Ascending aorta (tissue), 2 donors: ENCODE measurements at regions not wholly inside any gene's neighbourhood (a gene's known extent, or its start where the extent isn't known, plus 50 kb on each side); places are given as distances from the start of the nearest gene placed in this dataset.

Experiments
- DNase-seq, 2 donors: peaks; one replicate each; pipeline ENCODE4 v3.0.0-alpha.2; 2019; ENCODE audit warnings: low spot score in 2 of 2
- H3K27ac ChIP-seq, 2 donors: fragments of 200-600 bp; sonication (generic); one replicate each; pipeline ENCODE4 v1.5.1; 2016 to 2017; ENCODE audit warnings: mild to moderate bottlenecking in 1 of 2
- H3K27me3 ChIP-seq: fragments of 200-600 bp; sonication (generic); one replicate; pipeline ENCODE4 v1.5.1; 2017
- H3K36me3 ChIP-seq, 2 donors: fragments of 200-600 bp; sonication (generic); one replicate each; pipeline ENCODE4 v1.5.1; 2016
- H3K4me1 ChIP-seq, 2 donors: fragments of 200-600 bp; sonication (generic); one replicate each; pipeline ENCODE4 v1.5.1; 2016 to 2017; ENCODE audit warnings: mild to moderate bottlenecking in 1 of 2
- H3K4me3 ChIP-seq, 2 donors: fragments of 200-600 bp; sonication (generic); one replicate each; pipeline ENCODE4 v1.5.1; 2016 to 2017; ENCODE audit warnings: mild to moderate bottlenecking in 1 of 2
- H3K9me3 ChIP-seq, 2 donors: fragments of 200-600 bp; sonication (generic); one replicate each; pipeline ENCODE4 v1.5.1; 2016
- intact Hi-C: fragments of 100-400 bp; cut with DNase I; formaldehyde crosslinking; loops from one replicate; pipeline ENCODE4 v1.15.1; 2023
- TF ChIP-seq, protein P1 (sequence below), 3 experiments: fragments of 200-600 bp in 2 of 3; fragments of 450-650 bp in 1 of 3; sonication (generic) in 2 of 3; IDR thresholded peaks; one replicate each; pipeline ENCODE4 v1.5.1; 2016 to 2019; ENCODE audit warnings: antibody characterized with exemption in 3 of 3, mild to moderate bottlenecking in 1 of 3, moderate library complexity in 1 of 3

DNA sequence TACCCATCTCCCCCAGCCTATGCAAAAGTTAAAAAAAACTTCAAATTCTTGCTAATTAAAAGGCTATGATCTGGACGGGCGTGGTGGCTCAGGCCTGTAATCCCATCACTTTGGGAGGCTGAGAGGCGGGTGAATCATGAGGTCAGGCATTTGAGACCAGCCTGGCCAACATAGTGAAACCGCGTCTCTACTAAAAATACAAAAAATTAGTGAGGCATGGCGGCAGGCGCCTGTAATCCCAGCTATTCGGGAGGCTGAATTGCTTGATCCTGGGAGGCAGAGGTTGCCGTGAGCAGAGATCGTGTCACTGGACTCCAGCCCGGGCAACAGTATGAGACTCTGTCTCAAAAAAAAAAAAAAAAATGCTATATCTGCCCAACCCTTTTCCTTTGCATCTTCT, 925.4 kb downstream of the GALC start:
- H3K27ac ChIP-seq, result no peak overlapping the region
- no peaks in the 10 kb centered on the region for H3K9me3 ChIP-seq
- TF ChIP-seq, protein P1, sequence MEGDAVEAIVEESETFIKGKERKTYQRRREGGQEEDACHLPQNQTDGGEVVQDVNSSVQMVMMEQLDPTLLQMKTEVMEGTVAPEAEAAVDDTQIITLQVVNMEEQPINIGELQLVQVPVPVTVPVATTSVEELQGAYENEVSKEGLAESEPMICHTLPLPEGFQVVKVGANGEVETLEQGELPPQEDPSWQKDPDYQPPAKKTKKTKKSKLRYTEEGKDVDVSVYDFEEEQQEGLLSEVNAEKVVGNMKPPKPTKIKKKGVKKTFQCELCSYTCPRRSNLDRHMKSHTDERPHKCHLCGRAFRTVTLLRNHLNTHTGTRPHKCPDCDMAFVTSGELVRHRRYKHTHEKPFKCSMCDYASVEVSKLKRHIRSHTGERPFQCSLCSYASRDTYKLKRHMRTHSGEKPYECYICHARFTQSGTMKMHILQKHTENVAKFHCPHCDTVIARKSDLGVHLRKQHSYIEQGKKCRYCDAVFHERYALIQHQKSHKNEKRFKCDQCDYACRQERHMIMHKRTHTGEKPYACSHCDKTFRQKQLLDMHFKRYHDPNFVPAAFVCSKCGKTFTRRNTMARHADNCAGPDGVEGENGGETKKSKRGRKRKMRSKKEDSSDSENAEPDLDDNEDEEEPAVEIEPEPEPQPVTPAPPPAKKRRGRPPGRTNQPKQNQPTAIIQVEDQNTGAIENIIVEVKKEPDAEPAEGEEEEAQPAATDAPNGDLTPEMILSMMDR (IDR thresholded peaks at IDR 0.05), result no peak
- DNase-seq, result no peak
- no peaks in the 10 kb centered on the region for H3K27me3 ChIP-seq
- H3K4me1 ChIP-seq, result no peaks in the 10 kb centered on the region
- no peaks in the 10 kb centered on the region for H3K36me3 ChIP-seq
- intact Hi-C loops, result no loop called here
- no peak overlapping the region for H3K4me3 ChIP-seq

DNA sequence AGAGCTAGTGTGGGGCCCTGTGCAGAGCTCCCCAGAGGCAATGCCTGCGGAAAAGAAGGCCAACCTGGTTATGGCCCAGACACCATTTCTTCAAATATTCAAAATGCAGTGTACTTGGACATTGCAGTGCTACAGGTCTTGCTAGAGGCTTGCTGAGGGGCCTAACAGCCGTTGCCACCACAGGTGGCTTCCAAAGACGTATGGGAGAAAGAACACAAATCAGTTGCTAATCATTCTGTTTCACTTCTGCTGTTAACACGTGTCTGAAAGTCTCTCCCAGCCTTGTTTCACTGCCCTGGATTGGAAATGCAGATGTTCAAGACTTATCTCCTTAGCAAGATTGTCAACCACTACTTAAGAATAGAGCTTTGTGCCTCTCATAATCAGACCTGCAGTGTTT, 925.9 kb downstream of the GALC start:
- H3K27ac ChIP-seq, result no peak overlapping the region
- no peaks in the 10 kb centered on the region for H3K36me3 ChIP-seq
- H3K27me3 ChIP-seq, result no peaks in the 10 kb centered on the region
- intact Hi-C loops, result no loop called here
- no peaks in the 10 kb centered on the region for H3K4me1 ChIP-seq
- no peaks in the 10 kb centered on the region for H3K9me3 ChIP-seq
- no peak overlapping the region for H3K4me3 ChIP-seq
- TF ChIP-seq, protein P1 (IDR thresholded peaks at IDR 0.05), result no peak
- DNase-seq, result no peak

GRCh38 chr14:87066221-87066817, 926.7 kb downstream of the GALC start:
- TF ChIP-seq, protein P1 (IDR thresholded peaks at IDR 0.05), result no peak
- no peaks in the 10 kb centered on the region for H3K36me3 ChIP-seq
- no peak overlapping the region for H3K27ac ChIP-seq
- no peaks in the 10 kb centered on the region for H3K4me1 ChIP-seq
- H3K27me3 ChIP-seq, result no peaks in the 10 kb centered on the region
- no peaks in the 10 kb centered on the region for H3K9me3 ChIP-seq
- no peak overlapping the region for H3K4me3 ChIP-seq
- no peak for DNase-seq
- intact Hi-C loops, result no loop called here

GRCh38 chr14:87065366-87065765, 927.6 kb downstream of the GALC start:
- Histone ChIP-seq H3K4me1 (no peaks in the 10 kb centered on the region), H3K4me3 (no peak overlapping the region), H3K9me3 (no peaks in the 10 kb centered on the region), H3K36me3 (no peaks in the 10 kb centered on the region), H3K27me3 (no peaks in the 10 kb centered on the region), H3K27ac (no peak overlapping the region)
- intact Hi-C loops, result no loop called here
- DNase-seq, result no peak
- TF ChIP-seq, protein P1 (IDR thresholded peaks at IDR 0.05), result no peak

DNA sequence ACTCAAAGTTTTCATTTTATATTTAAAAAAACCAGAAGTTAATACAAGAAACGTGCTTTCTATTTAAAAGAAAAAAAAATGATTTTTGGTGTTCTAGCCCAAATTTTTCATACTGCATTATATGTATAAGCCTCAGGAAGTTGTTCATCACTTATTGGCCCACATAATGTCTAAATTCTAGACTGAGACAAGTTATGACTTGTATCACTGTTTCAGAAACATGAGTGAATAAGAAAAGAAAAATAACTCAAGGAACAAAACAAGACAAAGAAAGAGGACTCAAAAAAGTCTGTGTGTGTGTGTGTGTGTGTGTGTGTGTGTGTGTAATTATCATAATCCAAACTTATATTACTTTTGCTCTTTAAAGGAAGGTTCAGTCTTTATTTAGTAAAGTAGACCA, 929.8 kb downstream of the GALC start:
- no peak for DNase-seq
- H3K4me3 ChIP-seq, result no peak overlapping the region
- TF ChIP-seq, protein P1 (IDR thresholded peaks at IDR 0.05), result no peak
- H3K27me3 ChIP-seq, result no peaks in the 10 kb centered on the region
- no peak overlapping the region for H3K27ac ChIP-seq
- H3K4me1 ChIP-seq, result no peaks in the 10 kb centered on the region
- intact Hi-C loops, result no loop called here
- H3K36me3 ChIP-seq, result no peaks in the 10 kb centered on the region
- no peaks in the 10 kb centered on the region for H3K9me3 ChIP-seq

DNA sequence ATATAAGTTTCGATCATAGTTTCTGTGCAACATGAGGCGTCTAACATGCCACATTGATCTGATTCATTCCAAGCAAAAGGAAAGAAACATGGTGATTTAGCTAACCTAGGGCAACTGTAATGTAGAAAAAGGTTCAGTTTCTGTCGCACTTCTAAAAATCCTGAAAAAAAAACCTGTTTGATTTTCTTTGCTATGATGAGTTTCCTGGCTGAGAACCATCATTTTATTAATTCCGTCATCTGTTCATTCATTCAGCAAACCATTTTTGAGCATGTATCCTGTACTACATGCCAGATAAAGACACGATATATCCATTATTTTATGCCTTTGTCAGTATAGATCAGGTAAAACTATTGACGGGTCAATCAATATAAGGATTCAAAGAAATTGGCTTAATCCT, 932.6 kb downstream of the GALC start:
- TF ChIP-seq, protein P1 (IDR thresholded peaks at IDR 0.05), result no peak
- no peak for DNase-seq
- Histone ChIP-seq H3K27me3 (no peaks in the 10 kb centered on the region), H3K4me3 (no peak overlapping the region), H3K4me1 (no peaks in the 10 kb centered on the region), H3K27ac (no peak overlapping the region), H3K9me3 (no peaks in the 10 kb centered on the region), H3K36me3 (no peaks in the 10 kb centered on the region)
- intact Hi-C loops, result no loop called here
